Endothelial cell of hepatic sinusoid (primary cell): ENCODE measurements at regions not wholly inside any gene's neighbourhood (a gene's known extent, or its start where the extent isn't known, plus 50 kb on each side); places are given as distances from the start of the nearest gene placed in this dataset.

Experiments
- in situ Hi-C: cut with HindIII; loops from 2 replicates; pipeline ENCODE4 v1.10.0; 2017; ENCODE audit warnings: low sequenced_read_pairs

DNA sequence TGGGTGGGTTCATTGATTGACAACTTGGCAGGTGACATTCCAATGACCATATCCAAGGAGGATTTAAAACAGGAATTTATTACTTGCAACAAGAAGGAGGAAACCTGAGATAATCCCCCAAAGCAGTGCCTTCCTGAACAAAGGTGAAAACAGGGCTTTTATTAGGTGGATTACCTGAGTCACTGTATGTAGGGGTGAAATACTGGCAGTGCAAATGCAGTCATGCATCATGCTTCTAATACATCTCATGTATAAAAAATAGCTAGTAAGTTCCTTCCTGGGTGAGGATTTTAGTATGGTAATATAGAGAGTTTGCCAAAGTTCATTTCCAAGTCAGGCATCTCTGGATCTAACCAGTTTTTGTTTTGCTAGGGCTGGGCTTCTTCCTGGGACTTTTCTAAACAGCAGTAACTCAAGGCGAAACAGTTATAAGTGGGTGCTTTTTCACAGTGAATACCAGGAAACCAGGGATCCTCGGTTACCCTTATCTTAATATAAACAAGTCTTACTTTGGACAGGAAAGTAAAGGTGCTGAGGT is 583.4 kb upstream of the LRRTM1 start:
- in situ Hi-C loops = no loop called here

DNA sequence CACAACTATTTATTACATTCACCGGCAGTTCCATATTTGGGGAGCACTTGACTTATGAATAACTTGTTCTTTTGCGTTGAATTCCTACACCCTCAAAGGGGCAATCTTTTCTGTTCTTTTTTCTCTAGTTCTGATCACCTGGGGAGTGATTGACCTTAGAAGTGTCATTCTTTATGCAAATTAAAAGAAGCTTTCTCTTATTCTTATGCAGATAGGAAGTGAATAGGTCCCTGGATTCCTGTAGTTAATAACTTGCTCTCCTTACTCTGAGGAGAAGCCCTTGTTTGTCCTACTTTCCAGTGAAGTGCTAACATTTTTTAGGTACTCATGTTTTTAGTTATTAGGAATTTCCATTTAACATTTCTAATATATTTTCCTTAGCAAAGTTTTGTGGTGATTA is 569.8 kb upstream of the LRRTM1 start:
- in situ Hi-C loops = no loop called here

DNA sequence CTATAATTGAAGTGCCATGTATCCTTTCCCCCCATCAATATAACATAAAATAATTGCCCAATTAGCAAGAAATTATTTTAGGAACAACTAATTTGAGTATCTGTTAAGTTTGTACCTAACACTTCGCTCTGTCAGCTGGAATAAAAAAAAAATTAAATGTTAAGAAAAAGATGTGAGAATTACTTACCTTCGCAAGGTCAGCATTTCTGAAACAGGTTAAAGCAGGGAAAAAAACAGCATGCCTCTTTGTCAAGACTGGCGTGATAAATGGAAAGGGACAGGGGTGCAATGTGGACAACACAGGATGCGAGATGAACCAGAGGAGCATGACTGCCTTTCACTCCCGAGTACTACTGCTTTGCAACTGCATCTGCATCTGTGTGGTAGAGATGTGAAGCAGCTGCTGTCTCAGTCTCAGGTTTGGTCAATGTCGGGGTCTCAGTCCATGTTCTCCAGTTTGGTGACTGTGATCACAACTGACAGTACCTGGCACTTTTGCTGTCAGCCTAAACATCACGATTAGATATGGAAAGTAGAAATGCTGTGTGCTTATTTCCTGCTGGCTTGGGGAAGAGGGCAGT is 565.4 kb upstream of the LRRTM1 start:
- in situ Hi-C loops = no loop called here

DNA sequence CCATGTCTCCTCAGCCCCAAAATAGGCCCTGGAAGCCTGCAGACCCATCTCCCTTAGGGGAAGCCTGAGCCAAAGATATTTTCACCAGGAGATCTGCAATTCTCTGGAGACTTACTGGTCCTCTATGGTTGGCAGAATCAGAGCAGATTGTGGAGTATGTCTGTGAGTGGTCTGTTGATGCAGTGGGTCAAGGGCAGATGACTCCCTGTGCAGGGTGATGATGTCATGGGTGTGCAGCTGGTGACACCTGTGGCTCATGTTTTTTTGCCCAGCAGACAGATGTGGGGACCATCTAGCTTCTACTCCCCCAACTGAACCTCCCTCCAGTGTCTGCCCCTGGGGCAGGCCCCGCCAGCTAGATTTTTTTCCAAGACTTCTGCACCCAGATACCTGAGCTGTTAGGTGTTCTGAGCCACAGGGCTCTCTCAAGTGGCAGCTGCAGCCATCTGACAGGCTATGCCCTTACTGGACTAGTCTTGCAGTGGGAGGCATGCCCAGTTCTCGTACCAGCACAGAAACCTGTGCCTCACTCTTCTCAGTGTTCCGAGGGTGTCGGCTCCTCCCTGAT is 558.7 kb upstream of the LRRTM1 start:
- in situ Hi-C loops = no loop called here

DNA sequence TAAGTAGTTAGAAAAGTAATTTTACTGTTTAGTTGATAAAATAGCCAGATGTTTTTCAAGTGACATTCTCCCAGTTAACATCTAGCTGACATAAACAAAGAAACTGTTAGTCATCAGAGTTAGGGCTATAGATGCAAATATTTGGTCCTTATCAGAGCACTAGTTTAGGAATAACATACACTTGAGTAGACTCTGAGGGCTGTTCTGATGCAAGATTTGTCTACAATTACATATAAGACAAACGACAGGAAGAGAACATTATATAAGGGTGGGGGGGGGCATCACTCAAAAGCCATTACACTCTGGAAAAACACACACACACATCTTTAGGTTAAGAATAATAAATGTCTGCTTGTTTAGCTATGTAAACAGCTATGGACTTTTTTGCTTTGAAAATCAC is 554.4 kb upstream of the LRRTM1 start:
- in situ Hi-C loops = no loop called here

DNA sequence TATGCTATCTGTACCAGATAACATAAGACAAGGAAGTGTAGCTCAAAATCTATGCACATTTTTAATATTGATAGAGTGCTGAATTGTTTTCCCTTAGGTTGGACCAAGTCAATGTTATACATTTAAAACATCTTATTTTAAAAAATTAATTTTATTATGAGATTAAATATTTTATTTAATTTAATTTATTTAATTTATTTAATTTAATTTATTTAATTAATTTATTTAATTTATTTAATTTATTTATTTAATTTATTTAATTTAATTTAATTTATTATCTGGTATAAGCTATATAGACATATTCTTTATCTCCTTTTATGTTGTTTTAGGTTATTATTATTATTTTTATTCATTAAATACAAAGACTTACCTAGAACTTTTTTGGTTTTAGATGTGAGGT is 551.7 kb upstream of the LRRTM1 start:
- in situ Hi-C loops = no loop called here

DNA sequence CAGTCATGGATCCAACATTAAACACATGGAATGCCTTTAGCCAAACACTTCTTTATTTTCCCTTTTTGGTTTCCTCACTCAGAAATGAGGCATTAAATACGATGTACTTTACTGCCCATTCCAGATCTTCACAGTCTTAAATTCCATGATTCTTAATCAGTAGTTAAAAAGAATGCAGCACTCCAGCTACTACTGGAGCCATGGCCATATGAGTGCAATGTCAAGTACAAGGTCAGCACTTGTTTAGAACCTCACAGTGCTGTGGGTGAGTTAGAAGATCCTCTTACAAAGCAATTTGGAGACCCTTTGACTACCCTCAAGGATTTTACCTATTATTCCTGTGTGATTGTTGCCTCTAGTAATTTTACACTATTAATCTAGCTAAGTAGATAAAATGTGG is 550.3 kb upstream of the LRRTM1 start:
- in situ Hi-C loops = no loop called here

DNA sequence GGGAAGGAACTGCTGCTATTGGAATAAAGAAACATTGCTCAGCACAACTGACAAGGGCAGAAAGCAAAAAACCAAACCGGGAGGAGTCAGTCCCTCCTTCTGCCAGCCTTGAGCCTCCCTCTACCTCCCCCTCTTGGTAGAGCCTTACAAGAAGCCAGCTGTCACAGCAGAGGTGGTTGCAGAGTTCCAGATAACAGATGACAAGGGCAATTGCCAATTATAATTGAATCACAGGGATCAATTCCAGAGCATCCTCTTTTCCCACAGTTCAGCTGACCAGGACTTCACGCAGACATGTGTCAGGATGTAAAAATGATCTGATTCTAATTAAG is 548.2 kb upstream of the LRRTM1 start:
- in situ Hi-C loops = no loop called here

DNA sequence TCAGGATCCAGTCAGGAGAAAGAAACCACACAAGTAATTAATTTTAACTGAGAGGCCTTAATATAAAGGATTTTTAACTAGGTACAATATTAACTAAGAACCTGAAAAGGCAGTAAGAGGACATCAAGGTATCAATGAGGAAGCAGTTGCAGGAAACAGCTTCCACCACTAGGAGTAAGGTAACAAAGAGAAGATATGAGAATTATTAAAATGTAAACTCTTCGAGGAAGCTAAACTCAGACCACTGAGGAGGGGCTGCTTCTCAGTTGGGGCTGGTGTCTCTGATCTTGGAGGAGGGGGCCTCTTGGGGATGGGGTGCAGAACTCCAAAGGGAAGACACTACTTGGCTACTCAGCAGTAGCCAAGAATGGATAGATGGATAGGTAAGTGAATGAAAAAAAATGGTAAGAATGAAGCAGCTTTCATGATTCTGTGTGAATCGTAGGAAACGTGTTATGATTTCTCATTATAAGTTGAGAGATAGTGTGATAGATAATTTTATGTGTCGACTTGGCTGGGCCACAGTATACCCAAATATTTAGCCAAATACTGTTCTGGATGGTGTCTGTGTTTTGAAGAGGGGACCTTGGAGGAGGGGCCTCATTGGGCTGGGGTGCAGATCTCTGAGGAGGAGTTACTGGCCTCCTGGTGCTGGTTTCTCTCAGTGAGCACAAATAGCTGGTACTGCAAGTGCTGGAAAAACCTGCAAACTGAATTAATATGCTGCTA is 547.7 kb upstream of the LRRTM1 start:
- in situ Hi-C loops = no loop called here

DNA sequence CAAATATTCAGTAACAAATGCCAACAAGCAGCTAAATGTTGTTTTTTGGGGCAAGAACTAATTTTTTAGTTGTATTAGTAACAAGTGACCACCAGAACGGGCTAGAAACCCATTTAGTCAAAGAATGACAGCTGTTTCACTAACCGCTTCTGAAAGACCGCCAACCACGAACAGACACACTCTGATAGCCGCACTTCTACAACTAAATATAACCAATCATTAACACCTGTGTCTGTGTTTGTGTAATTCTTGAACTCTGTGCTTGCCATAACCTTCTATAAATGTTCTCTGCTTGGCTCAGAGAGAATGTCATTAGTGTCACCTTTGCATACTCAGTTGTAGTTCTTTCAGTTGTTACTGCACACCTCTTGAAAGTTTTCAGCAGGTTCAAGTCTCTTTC is 526.3 kb upstream of the LRRTM1 start:
- in situ Hi-C loops = no loop called here

DNA sequence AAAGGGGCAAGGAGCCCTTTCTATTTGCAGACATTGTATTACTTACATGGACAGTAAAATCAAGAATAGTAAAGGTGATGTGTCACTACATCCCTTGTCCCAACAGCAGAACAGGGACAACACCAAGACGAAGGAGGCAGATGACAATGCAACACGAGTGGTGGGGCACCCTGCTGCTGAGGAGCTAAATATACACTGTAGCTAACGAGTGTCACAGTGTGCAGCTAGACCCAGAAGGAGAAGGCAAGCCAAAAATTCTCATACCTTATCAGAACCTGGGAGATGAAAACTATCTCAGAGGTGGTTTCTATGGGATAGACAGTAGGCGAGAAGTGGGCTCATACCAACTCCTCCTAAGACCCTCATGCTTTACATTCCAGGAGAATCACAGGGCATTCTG is 518.4 kb upstream of the LRRTM1 start:
- in situ Hi-C loops = no loop called here

DNA sequence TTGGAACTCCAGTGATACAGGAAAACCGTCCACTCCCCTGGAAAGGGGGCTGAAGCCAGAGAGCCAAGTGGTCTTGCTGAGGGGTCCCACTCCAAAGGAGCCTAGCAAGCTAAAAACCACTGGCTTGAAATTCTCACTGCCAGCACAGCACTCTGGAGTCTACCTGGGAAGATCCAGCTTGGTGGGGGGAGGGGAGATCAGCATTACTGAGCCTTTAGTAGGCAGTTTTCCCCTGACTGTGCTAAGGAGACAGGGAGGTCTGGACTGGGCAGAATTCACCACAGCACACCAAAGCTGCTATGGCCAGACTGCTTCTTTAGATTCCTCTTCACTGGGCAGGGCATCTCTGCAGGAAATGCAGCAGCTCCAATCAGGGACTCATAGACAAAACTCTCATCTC is 510.7 kb upstream of the LRRTM1 start:
- in situ Hi-C loops = no loop called here

DNA sequence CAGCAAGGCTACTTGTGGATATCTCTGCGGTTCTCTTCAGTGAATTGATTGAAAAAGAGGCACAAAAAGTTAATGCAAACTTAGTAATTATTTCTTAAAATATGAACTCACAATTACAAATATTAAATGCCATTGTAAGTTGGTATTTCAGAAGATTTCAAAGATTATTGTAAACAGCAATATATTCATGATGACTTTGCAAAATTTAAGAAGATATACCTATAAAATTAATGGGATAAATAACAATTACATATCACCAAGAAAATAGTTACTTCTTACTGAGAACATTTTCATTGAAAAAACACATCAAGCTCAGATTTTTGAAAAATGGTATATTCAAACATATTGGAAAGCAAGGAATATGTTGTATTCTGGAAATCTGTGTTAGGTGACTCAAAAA is 482.0 kb upstream of the LRRTM1 start:
- in situ Hi-C loops = no loop called here

DNA sequence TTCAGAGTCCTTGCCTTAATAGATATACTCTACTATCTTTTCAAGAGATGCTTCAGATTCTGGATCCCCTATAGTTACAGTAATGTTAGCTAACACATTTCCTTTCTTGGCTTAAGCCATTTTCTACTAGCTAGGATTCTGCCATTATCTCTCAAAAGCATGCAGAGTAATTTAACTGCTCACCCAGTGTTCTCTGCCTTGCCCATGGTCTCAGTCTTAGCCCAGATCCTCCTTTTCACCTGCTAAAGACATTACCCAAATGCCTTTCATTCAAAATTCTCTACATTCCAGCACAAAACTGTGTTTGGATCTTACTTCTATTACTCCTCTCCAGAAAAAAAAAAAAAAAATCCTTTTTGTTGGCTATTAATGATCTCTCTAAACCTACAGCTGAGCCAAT is 474.2 kb upstream of the LRRTM1 start:
- in situ Hi-C loops = no loop called here

DNA sequence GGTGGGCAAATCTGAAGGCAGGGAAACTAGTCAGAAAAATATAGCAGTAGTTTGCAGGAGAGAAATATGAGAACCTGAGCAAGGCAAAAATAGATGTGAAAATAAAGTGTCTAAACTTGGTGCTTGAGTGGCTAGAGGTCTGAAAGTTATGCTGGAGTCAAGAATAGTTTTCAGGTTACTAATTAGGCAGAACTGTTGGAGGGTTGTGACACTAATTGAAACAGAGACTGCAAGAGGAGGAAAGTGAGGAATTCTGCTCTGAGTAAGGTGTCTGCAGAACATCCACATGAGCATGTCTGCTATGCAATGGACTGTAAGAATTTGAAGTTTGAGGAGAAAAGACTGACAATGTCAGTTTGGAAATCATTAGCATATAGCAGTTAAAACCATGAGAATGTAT is 444.0 kb upstream of the LRRTM1 start:
- in situ Hi-C loops = no loop called here

DNA sequence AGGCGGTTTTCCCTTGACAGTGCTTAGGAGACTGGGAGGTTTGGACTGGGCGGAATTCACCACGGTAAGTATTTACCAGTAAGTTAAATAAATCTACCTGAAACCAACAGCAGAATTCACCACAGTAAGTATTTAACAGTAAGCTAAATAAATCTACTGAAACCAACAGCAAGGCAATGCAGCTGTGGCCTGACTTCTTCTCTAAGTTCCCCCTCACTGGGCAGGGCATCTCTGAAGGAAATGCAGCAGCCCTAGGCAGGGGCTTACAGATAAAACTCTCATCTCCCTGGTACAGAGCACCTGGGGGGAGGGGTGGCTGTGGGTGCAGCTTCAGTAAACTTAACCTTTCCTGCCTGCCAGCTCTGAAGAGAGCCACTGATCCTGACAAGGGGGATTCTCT is 432.5 kb upstream of the LRRTM1 start:
- in situ Hi-C loops = no loop called here

DNA sequence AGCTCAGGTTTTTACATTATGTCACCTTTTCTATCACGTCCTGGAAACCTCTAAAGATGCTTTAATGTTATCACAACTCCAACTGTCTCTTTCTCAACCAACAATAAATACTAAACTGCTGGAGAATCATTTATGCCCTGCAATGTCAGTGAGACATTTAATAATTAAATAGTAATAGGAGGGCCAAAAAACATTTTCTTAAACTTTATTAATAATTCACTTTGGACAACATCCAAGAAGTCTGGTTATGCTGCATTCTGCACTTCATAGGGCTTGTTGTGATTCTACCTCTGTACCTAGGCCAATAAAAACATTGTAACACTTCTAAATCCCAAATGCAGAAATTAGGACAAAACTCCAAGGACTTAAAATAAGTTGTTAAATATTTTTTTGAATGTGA is 420.4 kb upstream of the LRRTM1 start:
- in situ Hi-C loops = no loop called here

DNA sequence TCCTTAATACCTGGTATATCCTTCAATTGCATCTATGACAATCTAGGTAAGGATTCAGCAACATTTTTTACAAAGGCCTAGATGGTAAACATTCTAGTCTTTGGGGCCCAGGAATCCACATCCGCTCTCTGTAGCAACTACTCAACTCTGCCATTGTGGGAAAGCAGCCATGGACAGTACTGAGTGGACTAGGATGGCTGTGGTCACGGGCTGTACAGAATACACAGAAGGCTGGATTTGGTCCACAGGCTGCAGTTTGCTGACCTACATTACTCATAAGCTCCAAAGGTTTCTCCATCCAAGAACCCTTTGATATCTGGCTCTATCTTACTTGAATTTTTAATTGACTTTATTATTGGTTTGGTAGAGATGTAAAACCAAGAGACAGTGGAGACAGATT is 418.3 kb upstream of the LRRTM1 start:
- in situ Hi-C loops = no loop called here

DNA sequence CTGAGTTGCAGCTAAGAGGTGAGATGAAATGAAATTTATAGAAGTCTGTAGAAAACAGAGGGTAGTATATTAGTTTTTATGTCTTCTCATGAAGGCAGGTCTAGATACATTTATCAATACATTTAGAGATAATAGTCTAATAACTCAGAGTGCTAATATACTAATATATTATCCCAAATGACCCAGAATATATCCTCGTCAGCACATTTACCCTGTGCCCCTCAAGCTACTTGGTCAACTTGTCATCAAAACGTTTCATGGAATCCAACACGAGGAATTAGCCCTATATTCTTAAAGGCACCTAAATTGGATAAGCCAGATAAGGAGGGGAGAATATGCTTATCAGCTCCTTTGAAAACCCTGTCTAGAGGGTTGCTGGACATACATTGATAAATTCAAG is 415.1 kb upstream of the LRRTM1 start:
- in situ Hi-C loops = no loop called here

DNA sequence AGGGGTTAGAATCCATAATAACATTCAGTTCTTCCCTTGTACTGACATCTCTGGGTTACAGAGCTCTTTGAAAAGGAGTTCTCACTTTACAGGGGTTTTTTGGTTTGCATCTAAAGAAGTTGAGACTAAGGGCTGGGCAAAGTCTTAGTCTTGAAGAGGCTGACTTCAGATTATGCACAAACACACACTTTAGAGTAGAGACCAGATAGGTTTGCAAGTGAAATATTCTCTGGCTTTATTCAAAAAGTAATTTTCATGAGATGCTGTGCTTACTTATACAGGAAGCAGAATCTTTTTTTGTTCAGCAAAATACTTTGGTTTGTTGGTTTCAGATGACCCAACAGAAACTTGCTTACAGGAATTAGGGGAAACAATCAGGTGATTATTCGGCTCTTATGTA is 410.9 kb upstream of the LRRTM1 start:
- in situ Hi-C loops = no loop called here

DNA sequence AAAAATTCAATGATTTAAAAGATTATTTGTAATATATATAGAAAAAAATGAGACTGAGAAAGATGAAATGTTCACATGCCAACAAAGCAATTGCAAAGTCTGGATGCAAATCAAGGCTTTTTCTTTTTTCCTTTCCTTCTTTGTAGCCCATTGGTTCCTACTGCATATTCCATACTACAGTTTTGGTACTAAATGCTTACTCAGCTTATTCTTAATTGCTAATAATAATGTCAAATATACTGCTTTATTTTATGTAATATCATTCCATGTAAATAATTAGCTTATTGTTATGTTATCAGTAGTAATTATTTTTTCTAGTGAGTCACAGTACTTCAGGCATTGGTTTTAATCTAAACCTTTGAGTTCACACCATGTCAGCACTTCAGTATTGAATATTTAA is 407.4 kb upstream of the LRRTM1 start:
- in situ Hi-C loops = no loop called here

DNA sequence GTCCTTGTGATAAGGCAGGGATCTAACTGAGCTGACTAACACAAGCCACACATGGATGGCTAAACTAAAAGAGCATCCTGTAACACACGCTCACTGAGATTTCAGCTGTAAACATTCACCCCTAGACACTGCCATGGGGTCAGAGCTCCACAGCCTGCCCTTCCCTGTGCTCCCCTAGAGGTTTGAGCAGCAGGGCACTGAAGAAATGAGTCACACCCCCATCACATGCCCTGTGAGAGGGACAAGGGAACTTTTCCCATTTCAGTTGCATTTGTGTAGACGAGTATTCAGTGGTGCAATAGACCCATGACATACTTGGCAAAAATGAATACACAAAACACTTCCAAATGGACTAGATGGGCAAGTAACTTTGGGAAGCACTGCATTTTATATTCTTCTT is 402.4 kb upstream of the LRRTM1 start:
- in situ Hi-C loops = no loop called here

DNA sequence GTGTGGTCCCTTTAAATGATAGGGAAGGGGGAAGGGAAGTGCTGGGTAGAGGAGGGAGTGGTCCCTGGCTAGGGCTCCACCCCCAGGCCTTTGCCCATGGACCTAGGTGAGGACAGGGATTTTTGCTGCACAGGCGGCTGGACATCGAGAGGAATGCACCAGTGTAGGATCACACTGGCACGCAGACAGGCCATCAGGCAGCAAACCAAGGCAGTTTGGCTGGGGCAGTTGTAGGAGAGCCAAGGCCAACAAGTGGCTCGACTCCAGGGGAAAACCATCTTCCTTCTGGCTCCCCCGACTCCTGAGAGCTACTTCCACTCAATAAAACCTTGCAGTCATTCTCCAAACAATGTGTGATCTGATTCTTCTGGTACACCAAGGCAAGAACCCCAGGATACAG is 402.0 kb upstream of the LRRTM1 start:
- in situ Hi-C loops = no loop called here
